ENCODE measurements at regions not wholly inside any gene's neighbourhood (a gene's known extent, or its start where the extent isn't known, plus 50 kb on each side); places are given as distances from the start of the nearest gene placed in this dataset.

- ATAC-seq (no peak), DNase-seq (no peak)
- intact Hi-C loops (cut with DNase I, micrococcal nuclease) = no loop called here
Observed at GRCh38 chr2:221042926-221043325, 529.2 kb downstream of the EPHA4 start.

GRCh38 chr2:221044781-221045180, 527.3 kb downstream of the EPHA4 start:
- DNase-seq = no peak
- intact Hi-C loops (cut with DNase I, micrococcal nuclease) = no loop called here
- ATAC-seq = no peak

GRCh38 chr2:221050020-221050795, 521.9 kb downstream of the EPHA4 start:
- DNase-seq = no peak
- intact Hi-C loops (cut with DNase I, micrococcal nuclease) = no loop called here
- no peak for ATAC-seq

GRCh38 chr2:221051162-221051561, 520.9 kb downstream of the EPHA4 start:
- no peak for DNase-seq
- intact Hi-C loops (cut with DNase I, micrococcal nuclease) = no loop called here
- ATAC-seq = no peak

- intact Hi-C loops (cut with DNase I, micrococcal nuclease) = no loop called here
- ATAC-seq (no peak), DNase-seq (no peak)
Observed at GRCh38 chr2:221060376-221060775, 511.7 kb downstream of the EPHA4 start.

- ATAC-seq = no peak
- DNase-seq = no peak
- intact Hi-C loops (cut with DNase I, micrococcal nuclease) = no loop called here
Observed at GRCh38 chr2:221063568-221063967, 508.5 kb downstream of the EPHA4 start.

- no peak for DNase-seq
- intact Hi-C loops (cut with DNase I, micrococcal nuclease) = no loop called here
- no peak for ATAC-seq
Observed at GRCh38 chr2:221064058-221064854, 507.8 kb downstream of the EPHA4 start.

GRCh38 chr2:221064880-221065279, 507.2 kb downstream of the EPHA4 start:
- no peak for DNase-seq
- no peak for ATAC-seq
- intact Hi-C loops (cut with DNase I, micrococcal nuclease) = no loop called here

- DNase-seq = no peak
- intact Hi-C loops (cut with DNase I, micrococcal nuclease) = no loop called here
- no peak for ATAC-seq
Observed at GRCh38 chr2:221068123-221068522, 504.0 kb downstream of the EPHA4 start.

- ATAC-seq (no peak), DNase-seq (no peak)
- intact Hi-C loops (cut with DNase I, micrococcal nuclease) = no loop called here
Observed at GRCh38 chr2:221070106-221070505, 502.0 kb downstream of the EPHA4 start.

- intact Hi-C loops (cut with DNase I, micrococcal nuclease) = no loop called here
- DNase-seq = no peak
- no peak for ATAC-seq
Observed at GRCh38 chr2:221073326-221074049, 498.6 kb downstream of the EPHA4 start.

- DNase-seq (no peak), ATAC-seq (no peak)
- intact Hi-C loops (cut with DNase I, micrococcal nuclease) = no loop called here
Observed at GRCh38 chr2:221074238-221074637, 497.9 kb downstream of the EPHA4 start.

- intact Hi-C loops (cut with DNase I, micrococcal nuclease) = no loop called here
- DNase-seq = no peak
- ATAC-seq = no peak
Observed at GRCh38 chr2:221075203-221075602, 496.9 kb downstream of the EPHA4 start.

- intact Hi-C loops (cut with DNase I, micrococcal nuclease) = no loop called here
- DNase-seq = no peak
- ATAC-seq = no peak
Observed at GRCh38 chr2:221077251-221077650, 494.9 kb downstream of the EPHA4 start.

- ATAC-seq = no peak
- intact Hi-C loops (cut with DNase I, micrococcal nuclease) = no loop called here
- no peak for DNase-seq
Observed at GRCh38 chr2:221077799-221078198, 494.3 kb downstream of the EPHA4 start.

GRCh38 chr2:221085341-221085900, 486.7 kb downstream of the EPHA4 start:
- ATAC-seq (no peak), DNase-seq (no peak)
- intact Hi-C loops (cut with DNase I, micrococcal nuclease) = no loop called here

- DNase-seq (no peak), ATAC-seq (no peak)
- intact Hi-C loops (cut with DNase I, micrococcal nuclease) = no loop called here
Observed at GRCh38 chr2:221085936-221086335, 486.2 kb downstream of the EPHA4 start.

GRCh38 chr2:221087779-221088178, 484.3 kb downstream of the EPHA4 start:
- intact Hi-C loops (cut with DNase I, micrococcal nuclease) = no loop called here
- ATAC-seq (no peak), DNase-seq (no peak)

- DNase-seq (no peak), ATAC-seq (no peak)
- intact Hi-C loops (cut with DNase I, micrococcal nuclease) = no loop called here
Observed at GRCh38 chr2:221088506-221088905, 483.6 kb downstream of the EPHA4 start.

GRCh38 chr2:221095356-221095755, 476.7 kb downstream of the EPHA4 start:
- intact Hi-C loops (cut with DNase I, micrococcal nuclease) = no loop called here
- ATAC-seq = no peak
- DNase-seq = no peak
